ENCODE measurements at regions not wholly inside any gene's neighbourhood (a gene's known extent, or its start where the extent isn't known, plus 50 kb on each side); places are given as distances from the start of the nearest gene placed in this dataset.

DNA sequence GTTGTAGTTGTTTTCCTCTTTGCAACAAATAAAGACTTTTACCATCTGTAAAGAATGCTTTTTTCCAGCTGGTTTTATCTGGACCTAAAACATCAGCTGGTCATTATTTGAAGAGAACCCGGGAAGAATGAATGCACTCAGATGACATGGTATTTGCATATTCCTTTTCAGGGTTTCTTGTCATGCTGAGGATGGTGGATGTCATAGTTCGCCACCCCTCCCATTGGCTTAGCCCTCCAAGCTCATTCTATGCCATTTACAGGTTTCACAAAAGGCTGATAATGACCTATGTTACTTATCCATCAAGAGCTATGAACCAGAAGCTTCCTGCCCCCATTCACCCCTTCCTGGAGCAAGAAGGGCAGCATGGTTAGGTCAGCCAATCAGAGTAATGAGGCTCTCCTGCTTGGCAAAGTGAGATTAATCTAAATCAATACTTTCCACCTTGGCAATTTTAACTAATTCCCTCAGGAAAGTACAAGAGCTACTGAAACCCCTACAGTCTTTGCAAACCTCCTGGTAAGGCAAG is 440.5 kb upstream of the TLE4 start:
- intact Hi-C loops (cut with micrococcal nuclease), result loop anchor here (5.0 to 10.0 kb wide), 2 partner anchors 441 to 813 kb away; partner anchors contain the start of gene TLE4

DNA sequence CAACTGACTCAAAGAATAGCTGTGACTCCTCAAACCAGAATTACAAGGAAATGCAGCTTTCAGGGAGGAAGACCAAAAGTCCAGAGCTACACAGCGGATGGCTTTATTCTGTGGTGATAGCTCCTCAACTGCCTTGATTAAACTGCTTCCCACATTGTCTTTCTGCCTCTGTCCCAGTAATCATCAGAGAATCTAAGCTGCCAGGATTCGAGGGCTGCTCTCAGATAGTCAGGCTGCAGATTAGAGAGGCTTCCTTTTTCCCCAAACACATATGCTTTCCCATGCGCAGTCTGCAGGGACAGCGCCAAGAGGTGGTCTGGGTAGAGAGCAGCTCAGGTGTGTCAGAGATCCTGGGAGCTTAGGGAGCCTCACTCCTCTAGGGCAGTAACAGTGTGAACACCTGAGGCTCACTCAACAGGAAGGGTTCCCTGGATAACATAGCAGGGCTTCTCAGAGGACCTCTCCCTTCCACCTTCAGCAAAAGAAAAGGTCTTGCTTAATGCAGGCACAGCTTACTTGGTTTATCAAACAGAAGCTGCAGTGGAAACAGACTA is 439.9 kb upstream of the TLE4 start:
- intact Hi-C loops (cut with micrococcal nuclease), result loop anchor here (5.0 to 10.0 kb wide), 2 partner anchors 440 to 813 kb away; partner anchors contain the start of gene TLE4

DNA sequence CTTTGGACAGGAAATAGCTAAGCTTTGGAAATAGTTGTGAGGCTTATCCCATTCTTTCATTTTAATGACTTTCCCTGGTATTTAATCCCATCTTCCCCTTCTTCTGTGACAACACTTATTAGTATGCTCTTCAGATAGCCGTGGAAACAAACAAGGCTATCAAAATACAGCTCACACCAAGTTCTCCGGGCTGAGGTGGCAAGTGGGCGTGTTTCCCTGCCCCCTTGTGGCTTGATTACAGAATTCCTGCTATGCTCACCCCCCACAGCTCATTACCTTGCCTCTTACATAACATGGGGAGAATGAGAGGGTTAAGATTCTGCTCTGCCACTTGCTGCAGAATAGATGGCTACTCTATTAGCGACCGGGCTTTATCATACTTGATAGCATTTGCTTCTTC is 437.1 kb upstream of the TLE4 start:
- intact Hi-C loops (cut with micrococcal nuclease), result loop anchor here (5.0 to 10.0 kb wide), 2 partner anchors 438 to 810 kb away; partner anchors contain the start of gene TLE4

DNA sequence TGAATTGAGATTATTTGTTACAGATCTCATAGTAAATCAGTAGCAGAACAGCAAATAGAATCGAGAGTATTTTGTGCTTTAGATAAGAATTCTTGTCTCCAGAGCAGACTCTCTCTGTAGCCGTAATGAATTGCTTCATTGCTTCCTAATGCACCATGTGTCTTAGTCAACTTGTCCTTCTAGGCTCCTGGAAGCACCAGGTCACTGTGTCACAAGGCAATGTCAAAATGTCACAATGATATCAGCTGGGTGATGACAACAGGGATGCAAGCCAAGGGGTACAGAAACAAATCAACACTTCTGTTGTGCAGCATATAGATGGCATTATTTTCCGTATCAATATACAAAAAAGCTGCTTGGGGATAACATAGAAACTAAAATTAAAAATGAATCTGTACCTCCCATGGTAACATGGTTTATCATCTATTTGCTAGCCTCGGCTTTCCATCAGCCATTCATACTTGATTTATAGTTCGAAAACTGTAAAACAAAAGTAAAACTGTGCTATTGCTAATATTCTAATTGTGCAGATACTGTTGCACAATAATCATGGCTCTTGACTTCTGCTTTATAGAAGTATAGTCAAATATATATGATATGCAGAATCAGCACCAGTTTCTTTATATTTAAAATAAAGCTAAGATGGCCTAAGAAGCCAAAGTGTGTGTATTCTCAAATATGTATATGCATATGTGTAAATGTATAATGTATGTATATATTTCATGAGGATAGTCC is 435.9 kb upstream of the TLE4 start:
- intact Hi-C loops (cut with micrococcal nuclease), result loop anchor here (10.0 kb wide), 1 partner anchor 809 kb away; no protein-coding TSS in a partner anchor

DNA sequence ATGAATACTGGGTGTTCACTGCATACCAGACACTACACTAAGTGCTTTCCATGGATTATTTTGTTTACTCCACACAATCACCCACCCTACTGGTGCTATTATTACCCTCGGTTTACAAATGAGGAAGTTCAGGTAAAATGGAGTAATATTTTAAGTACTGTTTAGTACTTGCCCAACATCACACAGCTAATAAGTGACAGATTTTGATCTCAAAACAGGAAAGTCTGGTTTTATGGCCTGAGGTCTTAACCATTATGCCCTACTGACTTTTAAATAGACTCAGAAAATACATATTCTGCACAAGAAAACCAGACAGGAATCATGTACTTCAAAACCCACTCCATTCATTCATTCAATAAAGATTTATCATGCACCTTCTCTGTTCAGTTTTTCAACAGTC is 431.0 kb upstream of the TLE4 start:
- intact Hi-C loops (cut with micrococcal nuclease), result no loop called here

DNA sequence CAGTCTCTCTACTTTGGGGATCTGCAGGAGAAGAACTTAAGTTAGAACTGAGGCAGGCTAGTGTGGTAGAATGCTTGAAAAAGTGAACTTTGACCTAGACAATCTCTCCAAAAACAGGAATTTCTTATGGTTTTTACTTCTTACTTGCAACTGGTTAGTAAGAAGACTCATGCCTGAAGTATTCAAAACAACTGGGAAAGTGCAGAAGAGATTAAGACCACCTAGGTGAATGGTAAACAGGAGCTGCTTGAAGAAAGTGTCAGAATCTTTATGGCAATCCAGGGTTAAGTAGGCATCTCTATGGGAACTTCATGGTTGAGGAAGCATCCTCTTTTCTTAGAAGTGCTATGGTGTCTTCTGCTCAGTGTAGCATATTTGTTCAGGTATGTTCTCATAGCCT is 428.6 kb upstream of the TLE4 start:
- intact Hi-C loops (cut with micrococcal nuclease), result no loop called here

DNA sequence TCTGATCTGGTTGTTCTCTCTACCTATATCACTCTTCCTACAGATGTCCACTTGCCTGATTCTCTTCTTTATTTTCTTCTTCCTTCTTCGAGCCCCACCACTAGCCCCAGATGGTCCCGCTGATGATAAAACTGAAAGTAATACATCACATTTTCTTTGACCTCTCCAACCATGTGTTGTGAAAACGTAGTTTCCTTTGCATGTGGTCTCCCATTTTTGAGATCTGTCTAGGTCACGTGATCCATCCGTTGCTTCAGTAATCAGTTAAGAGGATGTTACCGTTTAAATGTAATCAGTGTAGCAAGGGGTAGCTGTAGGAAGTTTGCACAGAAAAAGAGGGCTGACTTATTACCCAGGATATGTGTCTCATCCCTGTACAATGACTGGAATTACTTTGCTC is 426.3 kb upstream of the TLE4 start:
- intact Hi-C loops (cut with micrococcal nuclease), result no loop called here

DNA sequence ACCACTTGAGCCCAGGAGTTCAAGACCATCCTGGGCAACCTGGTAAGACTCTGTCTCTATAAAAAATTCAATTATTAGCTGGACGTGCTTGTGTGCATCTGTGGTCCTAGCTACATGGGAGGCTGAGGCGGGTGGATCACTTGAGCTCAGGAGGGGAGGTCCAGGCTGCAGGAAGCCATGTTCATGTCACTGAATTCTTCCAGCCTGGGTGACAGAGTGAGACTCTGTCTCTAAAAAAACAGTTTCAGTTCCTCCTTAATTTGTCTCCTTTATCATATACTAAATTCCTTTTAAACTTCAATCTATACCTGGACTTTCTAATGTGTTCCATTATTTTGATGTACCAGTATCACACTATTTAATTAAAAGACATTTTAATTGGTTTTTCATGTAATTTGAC is 422.2 kb upstream of the TLE4 start:
- intact Hi-C loops (cut with micrococcal nuclease), result no loop called here

DNA sequence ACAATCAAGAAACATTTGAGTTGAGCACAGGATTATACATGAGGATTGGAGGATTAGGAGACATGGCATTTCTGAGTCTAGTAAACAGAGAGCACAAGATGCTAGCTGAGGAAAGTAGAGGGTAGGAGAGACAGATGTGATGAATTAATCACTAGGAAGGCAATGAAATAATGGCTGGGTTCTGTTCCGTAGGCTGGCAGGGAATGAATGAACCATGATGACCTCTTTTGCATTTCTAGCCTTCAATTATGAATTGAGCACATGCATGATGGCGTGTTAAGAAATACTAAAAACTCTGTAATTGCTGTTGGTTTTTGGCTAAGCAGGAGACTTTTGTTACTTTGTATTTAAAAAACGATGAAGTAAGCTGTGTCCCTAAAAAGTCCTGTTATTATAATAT is 420.0 kb upstream of the TLE4 start:
- intact Hi-C loops (cut with micrococcal nuclease), result no loop called here

DNA sequence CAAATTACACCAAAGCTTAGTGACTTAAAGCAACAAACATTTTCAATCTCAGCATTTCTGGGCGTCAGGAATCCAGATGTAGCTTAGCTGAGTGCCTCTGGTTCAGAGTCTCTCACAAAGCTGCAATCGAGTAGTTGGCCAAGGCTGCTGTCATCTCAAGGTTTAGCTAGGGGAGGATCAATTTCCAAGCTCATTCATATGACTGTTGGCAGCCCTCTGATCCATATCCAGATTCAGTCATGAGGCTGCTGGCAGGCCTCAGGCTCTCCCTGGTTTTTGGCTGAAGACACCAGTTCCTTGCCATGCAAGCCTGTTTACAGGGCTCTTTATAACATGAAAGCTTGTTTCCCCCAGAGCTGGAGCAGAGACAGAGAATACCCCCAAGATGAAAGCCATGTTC is 419.5 kb upstream of the TLE4 start:
- intact Hi-C loops (cut with micrococcal nuclease), result no loop called here

DNA sequence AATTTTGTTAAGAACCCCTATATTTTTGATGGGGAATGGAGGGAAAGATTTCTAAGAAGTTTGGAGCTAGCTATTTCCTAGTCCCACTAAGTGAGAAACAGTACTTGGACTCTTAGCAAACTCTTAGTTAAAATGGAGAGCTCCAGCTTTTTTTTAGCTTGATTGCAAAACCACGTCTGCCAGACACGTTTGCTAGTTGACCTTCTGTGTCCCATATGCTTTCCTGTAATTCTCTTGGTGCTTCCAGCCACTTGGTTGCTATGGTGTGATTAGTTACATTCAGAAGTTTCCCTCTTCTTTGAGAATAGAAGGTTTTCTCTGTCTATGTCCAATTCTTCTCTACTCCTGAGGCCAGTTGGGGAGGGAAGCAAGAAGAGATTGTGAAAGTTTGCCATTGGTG is 417.0 kb upstream of the TLE4 start:
- intact Hi-C loops (cut with micrococcal nuclease), result no loop called here

DNA sequence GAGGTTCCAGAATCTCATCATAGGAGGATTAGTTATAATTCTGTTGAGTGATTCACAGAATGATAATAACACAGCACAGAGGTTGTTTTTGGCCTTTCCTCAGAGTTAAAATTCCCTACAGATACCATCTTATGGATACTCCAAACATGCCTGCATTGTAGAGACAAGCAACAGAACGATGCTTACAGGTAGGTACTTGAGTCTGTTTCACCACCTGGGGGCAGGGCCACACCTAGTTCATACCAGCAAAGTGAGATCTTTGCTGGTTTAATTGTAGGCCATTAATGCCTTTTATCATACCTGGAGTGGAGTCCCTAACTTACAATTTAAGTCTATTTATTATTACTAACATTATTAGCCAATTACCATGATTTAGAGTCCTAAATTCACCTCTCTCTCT is 416.5 kb upstream of the TLE4 start:
- intact Hi-C loops (cut with micrococcal nuclease), result no loop called here

DNA sequence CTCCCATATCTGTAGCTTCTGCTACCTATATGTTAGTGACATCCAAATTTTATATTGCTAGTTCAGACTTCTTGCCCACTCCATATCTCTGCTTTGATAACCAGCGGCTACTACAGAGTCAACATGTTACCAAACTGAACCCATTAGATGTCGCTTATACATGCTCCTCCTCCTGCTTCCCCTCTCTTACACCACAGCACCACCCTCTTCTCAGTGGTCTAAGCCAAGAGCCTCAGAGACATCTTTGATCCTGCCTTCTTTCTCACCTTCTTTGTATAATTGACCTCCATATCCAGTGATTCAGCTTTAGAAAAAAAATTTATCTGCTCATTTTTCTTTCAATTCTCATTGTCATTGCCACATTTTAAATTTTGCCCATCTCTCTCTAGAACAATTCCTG is 408.2 kb upstream of the TLE4 start:
- intact Hi-C loops (cut with micrococcal nuclease), result no loop called here

DNA sequence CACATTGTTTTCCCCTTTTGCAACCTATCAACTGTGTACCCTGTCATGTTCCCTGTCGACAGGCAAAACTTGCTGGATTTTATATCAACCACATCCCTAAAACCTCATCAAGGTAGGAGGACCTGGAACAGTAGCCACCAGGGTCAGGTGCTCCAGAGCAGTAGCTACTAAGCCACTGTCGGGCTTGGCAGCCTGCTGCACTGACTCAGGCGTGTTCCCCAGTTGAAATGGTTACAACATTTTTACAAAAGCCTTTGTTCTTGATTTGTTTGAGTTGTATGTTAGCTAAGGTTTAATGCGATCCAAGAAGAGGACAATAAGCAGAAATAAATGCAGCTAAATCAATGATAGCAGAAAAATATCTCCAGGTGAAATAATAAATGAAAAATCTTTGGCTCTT is 407.4 kb upstream of the TLE4 start:
- intact Hi-C loops (cut with micrococcal nuclease), result no loop called here

DNA sequence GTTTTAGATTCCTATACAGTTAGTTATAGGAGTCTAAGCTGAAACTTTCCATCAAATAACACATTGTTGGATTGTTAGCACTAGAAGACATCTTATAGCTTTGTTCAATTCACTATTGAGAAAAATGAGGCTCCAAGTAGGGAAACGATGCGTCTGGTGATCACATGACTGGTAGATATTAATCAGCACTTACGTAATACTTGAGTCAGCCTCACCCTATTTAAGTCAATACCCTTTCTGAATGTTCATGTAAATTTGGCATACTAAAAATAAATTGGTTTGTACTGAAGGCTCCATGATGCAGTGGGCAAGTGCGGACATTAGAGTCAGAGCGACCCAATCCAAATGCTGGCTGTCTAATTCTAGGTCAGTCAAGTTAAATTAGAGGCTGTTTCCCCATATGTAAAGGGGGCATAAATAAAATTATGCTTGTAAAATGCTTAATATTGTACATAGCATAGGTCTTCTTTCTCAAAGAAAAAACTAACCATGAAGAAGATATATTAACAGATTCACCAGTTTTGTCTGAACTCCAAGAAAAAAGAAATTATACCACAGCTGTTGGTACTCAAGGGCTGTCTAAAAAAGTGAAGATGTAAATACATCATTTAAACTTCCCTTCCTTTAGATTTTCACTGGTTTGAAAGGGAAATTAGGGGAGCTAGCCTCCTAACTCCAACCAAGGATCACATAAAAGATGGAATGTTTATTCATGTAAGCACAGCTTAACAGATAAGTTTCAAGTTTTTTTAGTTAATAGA is 406.6 kb upstream of the TLE4 start:
- intact Hi-C loops (cut with micrococcal nuclease), result no loop called here

DNA sequence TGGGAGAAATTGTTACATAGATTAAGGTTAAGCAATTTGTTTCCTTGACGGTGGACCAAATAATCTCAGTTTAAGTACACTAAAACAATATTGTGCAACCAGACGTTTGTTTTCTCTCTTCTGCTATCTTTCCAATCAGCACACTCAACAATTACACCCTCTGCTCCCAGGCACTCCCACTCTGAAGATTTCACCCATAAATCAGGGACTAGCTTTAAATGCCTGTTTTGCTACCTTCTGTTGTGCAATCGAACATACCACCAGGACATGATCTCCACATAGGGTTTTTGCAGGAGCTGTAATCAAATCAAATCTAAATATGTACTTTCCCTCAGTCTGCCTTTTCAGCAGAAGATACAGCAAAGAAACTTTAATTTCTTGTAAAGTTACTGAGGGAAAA is 405.8 kb upstream of the TLE4 start:
- intact Hi-C loops (cut with micrococcal nuclease), result no loop called here

DNA sequence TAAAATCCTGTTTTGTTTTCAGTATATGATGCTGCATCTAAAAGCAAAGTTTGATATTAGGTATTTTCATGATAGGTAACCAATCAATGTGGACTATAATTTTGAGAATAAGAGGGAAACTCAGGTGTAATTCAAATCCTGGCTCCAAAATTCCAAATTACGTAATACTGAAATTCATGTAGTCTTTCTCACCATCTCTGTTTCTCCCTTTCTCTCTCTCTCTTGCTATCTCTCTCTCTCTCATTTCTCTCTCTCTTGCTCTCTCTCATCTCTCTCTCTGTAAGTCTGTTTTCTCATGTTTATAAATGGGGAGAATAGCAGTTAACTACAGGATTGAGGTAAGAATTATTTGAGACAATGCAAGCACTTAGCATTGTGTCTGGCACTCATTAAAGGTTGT is 401.1 kb upstream of the TLE4 start:
- intact Hi-C loops (cut with micrococcal nuclease), result no loop called here

DNA sequence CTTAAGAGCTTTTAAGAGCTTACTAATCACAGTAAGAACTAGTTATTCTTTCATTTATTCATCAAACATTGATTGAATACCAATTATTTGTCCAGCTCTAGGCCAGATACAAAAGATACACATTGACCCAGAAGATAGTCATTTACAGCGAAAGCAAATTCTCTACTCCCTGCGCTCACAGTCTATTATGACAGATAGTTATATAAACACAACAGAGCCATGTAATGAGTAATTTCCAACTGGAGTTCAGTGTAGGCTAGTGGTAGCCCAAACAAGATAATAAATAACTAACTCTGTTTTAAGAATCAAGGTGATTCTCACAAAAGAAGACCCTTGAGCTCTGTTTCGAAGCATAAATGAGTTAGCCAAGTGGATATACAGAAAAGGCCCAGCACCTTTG is 397.8 kb upstream of the TLE4 start:
- intact Hi-C loops (cut with micrococcal nuclease), result no loop called here

DNA sequence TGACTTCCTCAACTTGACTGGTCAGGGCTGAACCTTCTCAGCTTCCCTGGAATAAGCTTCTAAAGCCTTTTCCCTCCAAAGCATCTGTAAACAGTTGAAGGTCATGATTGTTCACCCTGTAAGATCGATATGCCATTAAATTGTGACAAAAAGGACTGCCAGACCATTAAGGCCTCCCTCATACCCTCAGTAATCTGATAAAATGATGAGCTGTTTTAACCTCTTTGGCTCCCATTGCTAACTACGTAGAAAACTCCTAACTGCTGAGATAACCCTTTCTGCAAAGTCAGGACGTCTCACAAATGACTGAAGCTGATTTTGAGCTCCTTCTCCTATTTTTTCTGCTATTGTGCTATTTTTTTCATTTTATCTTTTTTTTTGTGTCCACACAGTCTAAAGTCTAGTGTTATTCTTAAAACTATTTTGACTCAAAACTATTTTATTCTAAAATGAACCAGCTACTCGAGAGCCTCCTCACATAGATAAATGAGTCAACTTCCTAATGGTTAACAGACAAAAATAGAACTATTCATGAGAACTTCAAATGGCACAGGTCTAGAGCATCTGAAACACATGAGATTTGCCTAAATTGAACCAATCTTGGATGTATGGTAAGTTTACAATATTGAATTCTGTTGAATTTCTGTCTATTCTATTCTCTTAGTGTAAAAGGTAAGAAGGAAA is 395.6 kb upstream of the TLE4 start:
- intact Hi-C loops (cut with micrococcal nuclease), result no loop called here

DNA sequence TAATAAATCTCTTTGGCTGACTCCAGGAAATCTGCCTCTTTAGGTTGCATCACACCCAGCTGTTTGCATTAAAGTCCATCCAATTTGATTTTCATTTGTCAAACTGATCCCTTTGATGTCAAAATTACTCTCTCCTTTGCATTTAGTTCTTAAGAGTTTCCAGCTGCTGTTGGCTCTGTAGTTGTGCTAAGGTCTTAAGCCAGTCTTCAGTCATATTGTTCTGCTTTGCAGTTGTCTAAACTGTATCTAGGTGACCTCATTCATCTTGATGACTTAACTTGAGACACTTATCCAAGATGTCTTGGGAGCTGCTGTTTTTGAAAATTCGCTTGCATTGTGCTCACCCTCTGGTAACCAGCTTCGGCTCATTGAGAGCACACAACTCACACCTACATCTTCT is 386.9 kb upstream of the TLE4 start:
- intact Hi-C loops (cut with micrococcal nuclease), result no loop called here

DNA sequence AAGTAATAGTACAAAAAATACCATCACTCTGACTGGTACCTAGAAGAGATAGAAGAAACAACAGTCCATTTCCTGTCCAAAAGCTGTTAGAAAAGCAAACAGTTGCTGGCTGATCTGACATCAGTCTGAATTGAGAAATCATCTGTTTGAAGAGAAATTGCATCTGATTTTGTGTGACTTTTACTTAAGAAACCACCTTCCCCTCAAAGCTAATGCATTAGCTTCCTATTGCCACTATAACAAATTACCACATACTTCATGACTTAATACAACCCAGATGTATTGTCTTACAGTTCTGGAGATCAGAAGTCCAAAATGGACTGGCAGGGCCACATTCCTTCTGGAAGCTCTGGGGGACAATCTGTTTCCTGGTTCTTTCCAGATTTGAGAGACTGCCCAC is 385.9 kb upstream of the TLE4 start:
- intact Hi-C loops (cut with micrococcal nuclease), result no loop called here

DNA sequence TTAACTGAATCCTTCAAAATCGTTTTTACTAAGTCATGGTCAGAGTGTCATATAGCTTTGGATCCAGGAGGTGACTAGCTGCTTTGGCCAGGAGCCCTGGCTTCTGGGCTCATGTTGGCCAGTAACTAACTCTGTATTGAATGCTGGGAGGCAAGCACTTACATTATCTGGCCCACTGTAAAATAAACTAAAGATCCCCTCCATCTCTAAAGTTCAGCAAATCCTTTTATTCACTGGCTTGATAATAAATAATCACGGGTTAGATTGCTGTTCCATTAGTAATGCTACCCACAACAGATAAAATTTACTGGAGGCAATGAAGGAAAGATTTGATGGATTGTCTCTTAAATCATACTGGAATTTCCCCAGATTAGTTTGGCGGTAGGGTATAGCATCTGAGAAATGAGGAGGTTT is 382.2 kb upstream of the TLE4 start:
- intact Hi-C loops (cut with micrococcal nuclease), result no loop called here

Measured in T-helper 1 cell treated with Interleukin-12 subunit alpha and Interleukin-12 subunit beta and Interleukin-4 antibody, amounts not matched to agents 30 ng/mL and 1 ng/mL, for 36 hours (primary cell).